OCI-LY7 (cell line): ENCODE measurements at regions not wholly inside any gene's neighbourhood (a gene's known extent, or its start where the extent isn't known, plus 50 kb on each side); places are given as distances from the start of the nearest gene placed in this dataset.

Source experiments
- BruUV-seq: library from RNA; stranded (reverse); fragments of 400-500 nt; replicated peaks from 2 replicates; lab custom pipeline; 2021; lab: Mats Ljungman, UMichigan
- CTCF ChIA-PET: fragments of 300-600 bp; sonication (Branson Sonifier 250); formaldehyde crosslinking; loops from one replicate; lab custom pipeline; 2022; ENCODE audit warnings: antibody characterized with exemption; ENCODE audit not compliant: unreplicated experiment; lab: Charles Lee
- POLR2A ChIA-PET: fragments of 300-600 bp; sonication (Branson Sonifier 250); formaldehyde crosslinking; loops from one replicate; lab custom pipeline; 2022; ENCODE audit warnings: antibody characterized with exemption; lab: Charles Lee
- DNase-seq: peaks from one replicate; pipeline ENCODE4 v3.0.0-alpha.2; 2015; ENCODE audit warnings: low spot score
- H2AFZ ChIP-seq: fragments of 200-600 bp; sonication (generic), shearing (Covaris generic); 2 replicates; pipeline ENCODE4 v1.6.1; 2014; ENCODE audit warnings: mild to moderate bottlenecking, antibody characterized with exemption, low read length, moderate library complexity
- H3K27ac ChIP-seq: fragments of 200-600 bp; sonication (generic); 2 replicates; pipeline ENCODE4 v1.5.1; 2014; ENCODE audit warnings: mixed run types, low read depth, mild to moderate bottlenecking, moderate library complexity, low read length, inconsistent platforms; ENCODE audit not compliant: poor library complexity, severe bottlenecking
- H3K36me3 ChIP-seq: fragments of 200-600 bp; sonication (generic); 2 replicates; pipeline ENCODE4 v1.6.1; 2014; ENCODE audit warnings: mild to moderate bottlenecking, antibody characterized with exemption, low read length, moderate library complexity, mixed read lengths; ENCODE audit not compliant: insufficient read depth
- H3K4me1 ChIP-seq: fragments of 200-600 bp; sonication (generic); 2 replicates; pipeline ENCODE4 v1.5.1; 2014; ENCODE audit warnings: mild to moderate bottlenecking, low read length; ENCODE audit not compliant: insufficient read depth, poor library complexity, severe bottlenecking
- H3K4me2 ChIP-seq: fragments of 200-600 bp; sonication (generic); 2 replicates; pipeline ENCODE4 v1.6.1; 2014; ENCODE audit warnings: mild to moderate bottlenecking, low read length
- H3K4me3 ChIP-seq: fragments of 200-600 bp; sonication (generic); 2 replicates; pipeline ENCODE4 v1.5.1; 2014; ENCODE audit warnings: mild to moderate bottlenecking, low read depth, low read length; ENCODE audit not compliant: poor library complexity, severe bottlenecking
- H3K79me2 ChIP-seq: fragments of 200-600 bp; sonication (generic); 2 replicates; pipeline ENCODE4 v1.6.1; 2016; ENCODE audit warnings: low read depth, mild to moderate bottlenecking, low read length, moderate library complexity, mixed read lengths; ENCODE audit not compliant: insufficient read depth
- H3K9me2 ChIP-seq: fragments of 200-600 bp; sonication (generic); 2 replicates; pipeline ENCODE4 v1.6.1; 2016; ENCODE audit warnings: mild to moderate bottlenecking, low read length, mixed read lengths; ENCODE audit not compliant: insufficient read depth
- H3K9me3 ChIP-seq: fragments of 200-600 bp; sonication (generic); 2 replicates; pipeline ENCODE4 v1.6.1; 2014; ENCODE audit warnings: mild to moderate bottlenecking, mixed run types, low read length, mixed read lengths
- H4K20me1 ChIP-seq: fragments of 200-600 bp; sonication (generic); 2 replicates; pipeline ENCODE4 v1.6.1; 2014; ENCODE audit warnings: mild to moderate bottlenecking, antibody characterized with exemption, low read length, moderate library complexity, mixed read lengths; ENCODE audit not compliant: insufficient read depth
- CTCF ChIP-seq: fragments of 200-600 bp; sonication (generic); conservative IDR thresholded peaks from 2 replicates; pipeline ENCODE4 v1.5.1; 2014; ENCODE audit warnings: mild to moderate bottlenecking, antibody characterized with exemption, low read length, moderate library complexity, mixed read lengths
- EZH2phosphoT487 ChIP-seq: fragments of 200-600 bp; sonication (generic); IDR thresholded peaks from 2 replicates; pipeline ENCODE4 v1.6.1; 2018; ENCODE audit warnings: low read depth, borderline replicate concordance, mild to moderate bottlenecking, mixed run types, antibody characterized with exemption, low read length, moderate library complexity, mixed read lengths
- intact Hi-C: fragments of 100-400 bp; cut with micrococcal nuclease; formaldehyde crosslinking; loops from one replicate; pipeline ENCODE4 v1.10.0; 2022; ENCODE audit not compliant: unreplicated experiment

- POLR2A ChIA-PET = no interaction called here
- CTCF ChIA-PET = no interaction called here
- Histone ChIP-seq H2AFZ (no peak overlapping the region), H3K79me2 (no peaks in the 10 kb centered on the region), H3K36me3 (no peaks in the 10 kb centered on the region), H3K9me2 (no peaks in the 10 kb centered on the region), H3K4me3 (no peak overlapping the region), H3K4me2 (no peak overlapping the region), H4K20me1 (no peaks in the 10 kb centered on the region), H3K27ac (no peak overlapping the region), H3K9me3 (no peaks in the 10 kb centered on the region), H3K4me1 (no peaks in the 10 kb centered on the region)
- DNase-seq = no peak
- intact Hi-C loops = no loop called here
- TF ChIP-seq CTCF (no peak), EZH2phosphoT487 (no peak)
- BruUV-seq = no TSS peak
Measured at GRCh38 chr18:22267225-22267624, 97.8 kb downstream of the GATA6 start.

GRCh38 chr18:22265838-22266237 lies 96.4 kb downstream of the GATA6 start:
- POLR2A ChIA-PET = no interaction called here
- TF ChIP-seq CTCF = no peak
- no peak for TF ChIP-seq EZH2phosphoT487
- BruUV-seq = no TSS peak

GRCh38 chr18:22260208-22260820 lies 90.9 kb downstream of the GATA6 start:
- Histone ChIP-seq H4K20me1 (no peaks in the 10 kb centered on the region), H3K36me3 (no peaks in the 10 kb centered on the region), H3K79me2 (no peaks in the 10 kb centered on the region), H3K4me3 (no peak overlapping the region), H3K9me3 (no peaks in the 10 kb centered on the region), H3K4me2 (no peak overlapping the region), H3K27ac (no peak overlapping the region), H2AFZ (no peak overlapping the region), H3K4me1 (no peaks in the 10 kb centered on the region), H3K9me2 (no peaks in the 10 kb centered on the region)
- TF ChIP-seq CTCF (no peak), EZH2phosphoT487 (no peak)
- POLR2A ChIA-PET = no interaction called here
- CTCF ChIA-PET = no interaction called here
- DNase-seq = no peak
- no TSS peak for BruUV-seq
- intact Hi-C loops = no loop called here

More at GRCh38 chr18:22265838-22266237, 96.4 kb downstream of the GATA6 start:
- no peak overlapping the region for H2AFZ ChIP-seq
- H3K79me2 ChIP-seq = no peaks in the 10 kb centered on the region
- no peaks in the 10 kb centered on the region for H3K9me3 ChIP-seq
- no peaks in the 10 kb centered on the region for H3K9me2 ChIP-seq
- no peak overlapping the region for H3K4me2 ChIP-seq
- DNase-seq = no peak
- intact Hi-C loops = no loop called here
- no peak overlapping the region for H3K4me3 ChIP-seq
- no peaks in the 10 kb centered on the region for H3K36me3 ChIP-seq
- CTCF ChIA-PET = no interaction called here
- no peaks in the 10 kb centered on the region for H3K4me1 ChIP-seq
- no peak overlapping the region for H3K27ac ChIP-seq
- H4K20me1 ChIP-seq = no peaks in the 10 kb centered on the region
